Heart left ventricle (tissue), 16 donors: ENCODE measurements at regions not wholly inside any gene's neighbourhood (a gene's known extent, or its start where the extent isn't known, plus 50 kb on each side); places are given as distances from the start of the nearest gene placed in this dataset.

ENCODE experiments used
- ATAC-seq, 4 donors: fragments of 200-7000 bp; cut with Tn5 transposase; one replicate each; pipeline ENCODE4 v1.9.1; 2020 to 2022; ENCODE audit warnings: moderate library complexity in 4 of 4, mild to moderate bottlenecking in 3 of 4, moderate number of reproducible peaks in 1 of 4
- DNase-seq, 5 donors: peaks; one replicate each; pipeline ENCODE4 v3.0.0-alpha.2; 2020
- H3K27ac ChIP-seq, 12 donors: fragments of 200-600 bp; sonication (generic) in 4 of 12; one replicate each; pipeline versions ENCODE4 v1.5.0 to v1.8.0; 2016 to 2022; ENCODE audit warnings: mild to moderate bottlenecking in 2 of 12
- H3K27me3 ChIP-seq, 9 donors: fragments of 200-600 bp; sonication (generic) in 2 of 9; one replicate each; pipeline versions ENCODE4 v1.5.1 to v1.8.0; 2016 to 2022; ENCODE audit warnings: mild to moderate bottlenecking in 3 of 9
- H3K36me3 ChIP-seq, 9 donors: fragments of 200-600 bp; sonication (generic) in 2 of 9; one replicate each; pipeline versions ENCODE4 v1.5.0 to v1.8.0; 2018 to 2022; ENCODE audit warnings: mild to moderate bottlenecking in 2 of 9
- H3K4me1 ChIP-seq, 12 donors: fragments of 200-600 bp; sonication (generic) in 4 of 12; one replicate each; pipeline versions ENCODE4 v1.5.0 to v1.8.0; 2016 to 2022; ENCODE audit warnings: mild to moderate bottlenecking in 3 of 12
- H3K4me3 ChIP-seq, 12 donors: fragments of 200-600 bp; sonication (generic) in 4 of 12; one replicate each; pipeline versions ENCODE4 v1.5.0 to v1.8.0; 2017 to 2022; ENCODE audit warnings: mild to moderate bottlenecking in 9 of 12, moderate library complexity in 4 of 12
- H3K9me3 ChIP-seq, 12 donors: fragments of 200-600 bp; sonication (generic) in 4 of 12; one replicate each; pipeline versions ENCODE4 v1.5.0 to v1.8.0; 2016 to 2022; ENCODE audit warnings: mild to moderate bottlenecking in 1 of 12
- CTCF ChIP-seq, 12 donors: fragments of 200-600 bp; sonication (generic) in 4 of 12; IDR thresholded peaks; one replicate each; pipeline versions ENCODE4 v1.5.0 to v1.8.0; 2018 to 2022; ENCODE audit warnings: antibody characterized with exemption in 12 of 12, mild to moderate bottlenecking in 5 of 12
- POLR2A ChIP-seq, 2 donors: fragments of 450-650 bp; IDR thresholded peaks; one replicate each; pipeline ENCODE4 v1.6.1; 2017; ENCODE audit warnings: antibody characterized with exemption in 2 of 2, mild to moderate bottlenecking in 2 of 2, moderate library complexity in 2 of 2
- WGBS, 4 donors: extraction: QIAGEN DNeasy Blood & Tissue Kit in 2 of 4; methylation state at CpG; one replicate each; pipeline versions ENCODE4 v1.1.5 to v1.1.7; 2013 to 2018; 5-methylcytosine and 5-hydroxymethylcytosine counted together
- intact Hi-C, 10 donors: fragments of 100-400 bp; cut with DNase I; formaldehyde crosslinking; loops; one replicate each; pipeline versions ENCODE4 v1.11.1 to v1.14.2; 2022
- donor health status: ischemic (EF 13 %, LVEDD 7.1; RV severe dilation, severe dysfunction).
- donor health status: healthy with polysubstance abuse.
- donor health status: DM: no; HTN: yes; CAD: no.
- donor health status: DM: no; HTN: no; CAD: no.
- donor health status: ischemic (EF 25% LVEDD 6.9; RV normal size, moderate dysfunction).
- donor health status: ischemic (EF 25% LVEDD 5.7; RV mildly dilated, moderate dysfunction).
- donor health status: healthy.
- donor health status: DM: yes; HTN: yes; CAD: no.
- donor health status: ischemic (EF 35%, LVEDD 5.7; RV mildly dilated, moderate dysfunction).
- donor health status: nonischemic (EF 11% LVEDD 7.7; RV severe dilation, severe dysfunction).
- donor health status: DM: yes; HTN: yes; CAD: no.
- donor health status: PGD.
- donor health status: ischemic (EF 29% LVEDD 5.4; RV normal size, mild dysfunction).
- donor health status: nonischemic (EF 23%, LVEDD 6.1; RV moderate dilation, normal function).

- intact Hi-C loops, result no loop called here
- ATAC-seq (no peak), DNase-seq (no peak)
- H3K36me3 ChIP-seq, result no peaks in the 10 kb centered on the region
- no peaks in the 10 kb centered on the region for H3K4me1 ChIP-seq
- H3K27me3 ChIP-seq, result no peaks in the 10 kb centered on the region
- no peak overlapping the region for H3K4me3 ChIP-seq
- TF ChIP-seq CTCF (IDR thresholded peaks at IDR 0.05), result no peak
- TF ChIP-seq POLR2A (IDR thresholded peaks at IDR 0.05), result no peak
- 64 to 77% (median 70%) methylated on average over 4 of the region's 4 CpGs for WGBS, 4 donors
- H3K9me3 ChIP-seq, result peaks cover 0 to 14% (median 0%) of the 10 kb centered on the region in 12 donors
- no peak overlapping the region for H3K27ac ChIP-seq
These were observed 565.5 kb upstream of the ANO3 start for GRCh38 chr11:25766332-25767015.

GRCh38 chr11:25769287-25769686 lies 562.6 kb upstream of the ANO3 start:
- DNase-seq (no peak), ATAC-seq (no peak)
- WGBS, 4 donors, result 53 to 59% (median 58%) methylated on average over 3 of the region's 3 CpGs
- Histone ChIP-seq H3K4me3 (no peak overlapping the region), H3K27me3 (no peaks in the 10 kb centered on the region), H3K36me3 (no peaks in the 10 kb centered on the region), H3K27ac (no peak overlapping the region), H3K9me3 (no peaks in the 10 kb centered on the region), H3K4me1 (no peaks in the 10 kb centered on the region)
- TF ChIP-seq CTCF (IDR thresholded peaks at IDR 0.05) (no peak), POLR2A (IDR thresholded peaks at IDR 0.05) (no peak)
- intact Hi-C loops, result no loop called here

DNA sequence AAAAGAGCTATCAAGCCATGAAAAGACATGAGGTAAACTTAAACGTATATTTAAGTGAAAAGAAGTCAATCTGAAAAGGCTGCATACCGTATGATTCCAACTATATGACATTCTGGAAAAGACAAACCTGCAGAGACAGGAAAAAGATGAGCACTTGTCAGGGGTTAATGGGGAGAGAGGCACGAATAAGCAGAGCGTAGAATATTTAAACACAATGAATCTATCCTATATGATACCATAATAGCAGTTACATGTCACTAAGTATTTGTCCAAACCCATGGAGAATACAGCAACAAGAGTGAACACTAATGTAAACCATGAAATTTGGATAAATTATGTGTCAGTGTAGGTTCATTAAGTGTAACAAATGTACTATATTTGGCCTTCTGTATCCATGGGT lies 560.3 kb upstream of the ANO3 start:
- DNase-seq (no peak), ATAC-seq (no peak)
- H3K4me1 ChIP-seq, result no peaks in the 10 kb centered on the region
- H3K27ac ChIP-seq, result no peak overlapping the region
- intact Hi-C loops, result no loop called here
- no peaks in the 10 kb centered on the region for H3K9me3 ChIP-seq
- TF ChIP-seq CTCF (IDR thresholded peaks at IDR 0.05) (no peak), POLR2A (IDR thresholded peaks at IDR 0.05) (no peak)
- WGBS, 4 donors, result 47 to 85% (median 51%) methylated on average over 4 of the region's 4 CpGs
- H3K27me3 ChIP-seq, result no peaks in the 10 kb centered on the region
- H3K36me3 ChIP-seq, result no peaks in the 10 kb centered on the region
- no peak overlapping the region for H3K4me3 ChIP-seq

DNA sequence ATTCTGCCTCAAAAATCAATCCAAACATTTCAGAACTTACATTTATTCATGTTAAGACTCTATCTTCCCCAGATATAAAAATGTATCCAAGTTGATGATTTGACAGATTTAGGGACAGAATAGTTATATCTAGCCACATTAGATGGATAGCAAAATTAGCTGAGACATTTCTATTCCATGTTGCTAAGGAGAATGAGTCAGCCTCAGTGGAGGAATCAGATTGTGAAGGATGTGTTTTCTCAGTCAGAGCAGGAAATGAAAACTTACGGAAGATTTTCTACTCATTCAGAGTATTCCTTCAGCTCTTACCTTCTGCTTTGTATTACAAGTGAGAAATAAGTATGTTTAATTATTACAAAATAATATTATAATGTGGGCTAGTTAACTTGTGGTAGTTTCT lies 556.3 kb upstream of the ANO3 start:
- intact Hi-C loops, result no loop called here
- no peak for DNase-seq
- TF ChIP-seq POLR2A (IDR thresholded peaks at IDR 0.05), result no peak
- no peak for TF ChIP-seq CTCF (IDR thresholded peaks at IDR 0.05)
- H3K4me3 ChIP-seq, result no peak overlapping the region
- H3K27me3 ChIP-seq, result no peaks in the 10 kb centered on the region
- no peak for ATAC-seq
- no peaks in the 10 kb centered on the region for H3K9me3 ChIP-seq
- H3K36me3 ChIP-seq, result no peaks in the 10 kb centered on the region
- 45 to 74% (median 67%) methylated on average over 1 of the region's 1 CpG for WGBS, 4 donors
- H3K4me1 ChIP-seq, result no peaks in the 10 kb centered on the region
- no peak overlapping the region for H3K27ac ChIP-seq
